Esophagus mucosa (tissue), 1 donor: ENCODE measurements at regions not wholly inside any gene's neighbourhood (a gene's known extent, or its start where the extent isn't known, plus 50 kb on each side); places are given as distances from the start of the nearest gene placed in this dataset.
A peak's percentile ranks its signal among the peaks of the same experiment; 100 is the strongest.
"Not testable (repeated sequence)": the region's sequence is repeated elsewhere in the genome, so short reads cannot be mapped to it uniquely, and the experiment has no call there.

Experiments
- ATAC-seq: fragments of 200-7000 bp; cut with Tn5 transposase; one replicate; pipeline ENCODE4 v1.9.1; 2020
- donor health status: DM: yes; HTN: yes; CAD: no.

DNA sequence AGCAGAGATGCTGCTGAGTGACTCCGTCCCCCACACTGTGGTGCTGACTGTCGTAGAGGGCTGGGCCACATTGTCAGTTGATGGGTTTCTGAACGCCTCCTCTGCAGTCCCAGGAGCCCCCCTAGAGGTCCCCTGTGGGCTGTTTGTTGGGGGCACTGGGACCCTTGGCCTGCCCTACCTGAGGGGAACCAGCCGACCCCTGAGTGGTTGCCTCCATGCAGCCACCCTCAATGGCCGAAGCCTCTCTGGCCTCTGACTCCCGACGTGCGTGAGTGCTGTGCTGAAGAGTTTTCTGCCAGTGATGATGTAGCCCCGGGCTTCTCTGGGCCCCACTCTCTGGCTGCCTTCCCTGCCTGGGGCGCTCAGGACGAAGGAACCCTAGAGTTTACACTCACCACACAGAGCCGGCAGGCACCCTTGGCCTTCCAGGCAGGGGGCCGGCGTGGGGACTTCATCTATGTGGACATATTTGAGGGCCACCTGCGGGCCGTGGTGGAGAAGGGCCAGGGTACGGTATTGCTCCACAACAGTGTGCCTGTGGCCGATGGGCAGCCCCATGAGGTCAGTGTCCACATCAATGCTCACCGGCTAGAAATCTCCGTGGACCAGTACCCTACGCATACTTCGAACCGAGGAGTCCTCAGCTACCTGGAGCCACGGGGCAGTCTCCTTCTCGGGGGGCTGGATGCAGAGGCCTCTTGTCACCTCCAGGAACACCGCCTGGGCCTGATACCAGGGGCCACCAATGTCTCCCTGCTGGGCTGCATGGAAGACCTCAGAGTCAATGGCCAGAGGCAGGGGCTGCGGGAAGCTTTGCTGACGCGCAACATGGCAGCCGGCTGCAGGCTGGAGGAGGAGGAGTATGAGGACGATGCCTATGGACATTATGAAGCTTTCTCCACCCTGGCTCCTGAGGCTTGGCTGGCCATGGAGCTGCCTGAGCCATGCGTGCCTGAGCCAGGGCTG lies 181.1 kb downstream of the TBC1D2B start:
- ATAC-seq: not testable (repeated sequence)

DNA sequence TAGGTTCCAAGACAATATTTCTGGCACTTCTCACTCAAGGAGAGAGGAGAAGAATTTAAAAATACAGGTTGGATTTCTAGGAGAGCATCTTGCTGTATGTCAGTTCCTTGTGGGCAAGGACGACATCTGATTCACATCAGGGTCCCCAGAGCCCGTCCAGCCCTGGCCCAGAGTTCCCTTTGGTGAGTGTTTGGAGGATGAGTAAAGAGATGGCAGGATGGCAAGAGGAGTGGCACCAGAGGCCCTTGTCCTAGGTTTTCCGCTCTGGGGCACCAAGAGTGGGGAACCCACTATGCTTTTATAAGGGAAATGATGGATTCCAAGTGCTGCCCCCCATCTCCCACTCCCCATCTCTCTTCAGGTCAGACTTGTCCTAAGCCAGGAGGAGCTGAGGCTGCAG lies 181.8 kb downstream of the TBC1D2B start:
- ATAC-seq: no peak

DNA sequence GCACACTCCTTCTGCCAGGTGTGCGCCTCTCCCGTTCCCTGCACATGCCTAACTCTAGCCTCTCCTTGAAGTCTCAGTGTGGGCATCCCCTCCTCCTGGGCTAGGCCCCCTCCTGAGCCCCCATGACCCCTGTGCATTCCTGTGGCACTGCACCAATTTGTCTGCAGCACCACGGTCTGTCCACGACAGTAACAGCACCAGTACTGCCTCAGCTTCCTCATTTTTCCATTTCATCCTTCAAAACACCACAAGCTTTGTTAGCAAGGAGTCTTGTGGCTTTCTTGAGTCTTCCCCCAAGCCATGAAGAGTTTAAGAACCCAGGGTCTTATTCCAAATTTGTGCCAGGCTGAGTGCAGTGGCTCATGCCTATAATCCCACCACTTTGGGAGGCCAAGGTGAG lies 182.4 kb downstream of the TBC1D2B start:
- ATAC-seq: not testable (repeated sequence)

DNA sequence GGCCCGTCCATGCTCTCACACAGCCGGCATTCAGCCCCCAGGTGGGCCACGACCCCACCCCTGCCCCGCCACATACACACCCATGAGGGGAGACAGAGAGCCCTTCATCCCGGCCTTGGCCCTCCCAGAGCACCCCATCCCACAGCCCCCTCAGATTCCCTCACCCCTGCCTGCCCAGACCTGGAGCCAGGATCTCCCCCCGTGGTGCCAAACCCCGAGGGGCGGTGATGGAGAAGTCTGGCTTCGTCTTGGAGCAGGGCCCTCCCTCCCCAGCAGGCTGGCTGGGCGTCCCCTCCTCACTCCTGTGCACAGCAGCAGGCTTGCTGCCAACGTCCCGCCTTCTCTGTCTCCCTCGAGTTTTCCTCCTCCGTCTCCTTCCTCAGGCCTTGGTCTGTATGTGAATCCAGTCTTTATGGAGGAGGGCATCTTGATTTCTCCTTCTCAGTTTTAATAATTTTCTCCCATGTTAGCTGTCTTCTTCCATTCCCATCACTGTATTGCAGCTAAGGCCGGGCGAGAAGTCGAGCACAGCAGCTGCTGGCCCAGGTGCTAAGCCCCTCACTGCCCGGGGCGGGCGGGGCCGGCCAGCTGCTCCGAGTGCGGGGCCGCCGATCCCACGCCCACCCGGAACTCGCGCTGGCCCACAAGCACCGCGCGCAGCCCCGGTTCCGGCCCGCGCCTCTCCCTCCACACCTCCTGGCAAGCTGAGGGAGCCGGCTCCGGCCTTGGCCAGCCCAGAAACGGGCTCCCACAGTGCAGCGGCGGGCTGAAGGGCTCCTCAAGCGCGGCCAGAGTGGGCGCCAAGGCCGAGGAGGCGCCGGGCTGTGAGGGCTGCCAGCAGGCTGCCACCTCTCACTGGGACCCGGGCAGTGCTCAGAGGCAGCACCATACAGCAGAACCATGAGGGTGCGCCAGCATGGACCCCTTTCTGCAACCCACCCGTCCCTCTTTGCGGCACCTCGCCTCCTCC lies 183.6 kb downstream of the TBC1D2B start:
- ATAC-seq: not testable (repeated sequence)

DNA sequence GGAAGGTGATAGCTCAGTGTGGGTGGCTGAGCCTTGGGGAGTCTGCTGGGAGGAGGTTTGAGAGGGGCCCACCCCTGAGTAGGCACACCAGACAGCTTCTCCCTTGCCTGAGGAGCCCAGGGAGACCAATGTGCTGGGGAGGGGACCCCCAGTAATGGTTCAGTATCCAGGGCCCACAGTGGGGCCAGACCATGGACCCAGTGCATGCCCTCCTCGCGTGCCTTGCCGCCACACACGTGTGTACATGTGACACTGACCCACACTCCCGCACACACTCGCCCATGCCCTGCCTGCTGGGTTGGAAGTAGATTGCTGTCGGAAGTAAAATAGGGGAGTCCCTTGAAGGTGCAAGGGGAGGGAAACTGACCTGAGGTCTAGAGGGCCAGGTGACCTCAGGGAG lies 184.3 kb downstream of the TBC1D2B start:
- ATAC-seq: not testable (repeated sequence)

DNA sequence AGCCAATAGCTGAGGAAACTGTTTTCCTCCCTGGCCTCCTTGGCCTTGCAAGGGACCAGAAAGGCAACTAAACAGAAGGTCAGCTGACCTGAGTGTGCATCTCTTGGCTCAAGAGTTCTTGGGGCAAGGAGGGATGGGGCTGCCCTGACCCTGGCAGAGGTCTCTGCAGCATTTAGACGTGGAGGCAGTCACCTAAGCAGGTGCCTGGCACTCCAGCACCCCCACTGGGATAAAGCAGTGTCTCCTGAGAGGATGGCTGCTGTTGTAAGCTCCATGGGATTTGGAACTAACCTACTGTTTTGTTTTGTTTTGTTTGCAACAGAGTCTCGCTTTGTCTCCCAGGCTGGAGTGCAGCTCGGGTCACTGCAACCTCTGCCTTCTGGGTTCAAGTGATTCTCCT lies 185.2 kb downstream of the TBC1D2B start:
- ATAC-seq: no peak

DNA sequence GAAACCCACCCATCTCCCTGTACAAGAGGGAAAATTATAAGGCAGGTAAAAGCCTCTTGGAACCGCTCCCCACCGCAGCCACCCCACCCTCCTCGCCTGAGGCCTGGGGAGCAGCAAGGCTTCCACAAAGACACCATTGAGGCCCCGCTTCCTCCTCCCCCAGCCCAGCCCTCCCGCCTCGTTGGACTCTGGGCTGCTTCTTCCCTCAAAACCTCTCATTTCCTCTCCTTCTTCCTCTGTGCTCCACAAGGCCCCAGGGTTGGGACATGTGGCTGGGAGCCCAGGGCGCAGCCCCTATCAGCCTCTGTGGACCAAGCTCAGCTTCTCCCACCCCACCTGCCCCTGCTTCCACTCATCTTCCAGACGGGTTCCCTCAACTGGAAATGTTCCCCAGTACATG lies 185.6 kb downstream of the TBC1D2B start:
- not testable (repeated sequence) for ATAC-seq

DNA sequence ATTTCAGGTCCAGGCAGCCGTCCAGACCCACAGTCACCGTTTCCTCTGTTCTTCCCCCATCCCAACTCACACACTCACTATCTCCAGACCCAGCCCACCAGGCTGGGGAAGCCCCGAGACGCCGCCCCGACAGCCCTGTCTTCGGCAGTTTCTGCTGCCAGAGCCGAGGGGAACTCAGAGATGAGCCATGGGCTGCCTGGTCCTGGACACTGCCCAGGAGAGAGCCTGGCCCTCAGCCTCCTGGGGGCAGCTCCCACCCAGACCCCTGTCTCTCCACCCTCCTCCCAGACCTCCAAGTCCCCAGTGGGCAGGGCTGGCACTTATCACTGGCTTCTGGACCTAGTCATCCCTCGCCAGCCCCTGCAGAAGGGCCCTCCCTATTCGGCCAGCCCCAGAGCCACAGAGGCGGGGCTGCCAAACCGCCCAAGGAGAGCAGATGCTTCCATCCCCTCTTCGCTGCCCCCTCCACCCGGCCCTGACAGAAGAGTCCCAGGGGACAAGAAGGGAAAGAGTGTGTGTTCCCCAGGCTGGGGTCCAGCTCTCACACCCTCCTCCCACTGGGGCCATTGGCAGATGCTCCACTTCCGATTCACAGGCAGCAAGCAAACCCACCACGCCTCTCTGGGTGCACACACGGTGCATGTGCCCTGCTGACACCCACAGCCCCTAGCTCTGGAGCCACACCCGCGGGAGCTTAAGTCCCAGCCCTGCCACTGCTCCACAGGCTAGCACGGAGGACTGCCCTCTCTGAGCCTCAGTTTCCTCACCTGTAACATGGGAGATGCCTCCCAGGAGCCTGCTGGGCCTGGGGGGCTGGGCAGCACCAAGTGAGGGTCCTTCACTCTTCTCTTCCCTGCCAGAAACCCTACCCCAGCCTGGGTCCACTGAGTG lies 186.4 kb downstream of the TBC1D2B start:
- not testable (repeated sequence) for ATAC-seq

DNA sequence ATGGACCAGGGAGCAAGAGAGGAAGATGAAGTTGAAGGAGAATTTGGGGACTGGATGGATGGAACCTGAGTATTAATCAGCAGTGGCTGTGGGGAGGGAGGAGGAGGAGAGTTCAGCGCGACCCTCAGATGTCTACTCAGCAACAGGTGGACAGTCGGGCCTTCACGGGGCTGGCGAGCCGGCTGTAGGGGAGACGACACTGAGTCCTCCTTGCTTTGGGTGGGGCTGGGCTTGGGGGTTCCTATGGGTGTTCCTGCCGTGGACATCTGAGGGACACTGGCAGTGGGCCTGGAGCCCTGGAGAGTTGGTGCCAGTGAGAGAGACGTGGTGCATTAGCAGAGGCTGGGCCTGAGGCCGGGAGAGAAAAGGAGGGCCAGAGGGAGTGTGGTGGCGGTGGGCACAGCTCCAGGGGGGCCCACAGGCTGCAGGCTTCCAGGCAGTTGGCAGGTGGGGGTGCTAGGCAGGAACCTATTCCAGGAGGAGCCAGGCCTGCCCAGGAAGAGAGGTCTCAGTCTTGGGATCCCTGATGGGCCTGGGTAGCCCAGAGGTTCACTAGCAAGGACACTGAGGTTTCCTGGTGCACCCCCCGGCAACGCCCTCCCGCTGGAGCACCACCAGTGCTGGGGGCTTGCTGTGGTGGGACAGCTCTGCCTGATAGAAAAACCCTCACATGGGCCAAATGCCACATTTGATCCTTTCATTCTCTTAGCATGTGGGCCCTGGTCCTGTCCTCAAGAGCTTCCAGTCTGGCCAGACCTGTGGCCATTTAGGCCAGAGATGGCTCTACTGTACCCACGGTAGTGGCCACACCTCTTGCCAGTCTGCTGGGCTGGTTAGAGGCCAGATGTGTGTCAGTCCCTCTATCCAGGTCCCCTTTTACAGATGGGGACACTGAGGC lies 187.4 kb downstream of the TBC1D2B start:
- ATAC-seq: not testable (repeated sequence)

DNA sequence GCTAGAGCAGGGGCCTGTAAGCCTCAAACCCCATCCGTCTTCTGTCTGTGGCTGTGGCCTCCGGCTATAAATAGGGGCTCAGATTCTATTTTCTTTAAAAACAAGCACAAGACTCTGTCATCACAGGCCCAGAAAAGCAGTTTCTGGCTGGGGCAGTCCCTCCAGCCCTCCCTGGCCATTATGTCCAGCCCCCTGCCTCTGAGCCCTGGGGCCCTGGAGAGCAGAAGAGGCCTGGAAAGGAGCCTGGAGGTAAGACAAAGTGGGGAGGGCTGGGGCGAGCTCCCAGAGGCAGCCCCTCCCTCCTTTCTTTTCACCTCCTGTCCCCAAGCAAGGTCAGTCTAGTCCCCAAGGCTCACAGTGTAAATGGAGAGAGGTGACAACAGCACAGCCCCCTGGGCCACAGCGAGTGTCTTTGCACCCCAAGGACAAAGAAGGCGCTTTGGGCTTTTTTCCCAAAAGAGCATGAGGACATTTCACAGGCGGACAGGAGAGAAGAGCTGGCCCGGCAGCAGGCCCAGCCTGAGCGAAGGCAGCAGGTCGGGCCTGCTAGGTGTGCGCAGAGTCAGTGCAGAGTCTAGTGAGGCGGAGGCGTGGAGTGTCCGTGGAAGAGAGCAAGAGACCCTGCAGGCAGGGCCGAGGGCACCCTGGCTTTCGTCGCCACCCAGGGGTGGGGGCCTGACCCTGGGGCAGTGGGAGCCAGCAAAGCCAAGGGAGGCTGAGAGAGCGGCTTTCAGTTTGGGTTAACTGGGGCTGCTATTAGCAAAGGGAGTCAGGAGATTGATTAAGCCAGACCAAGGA lies 188.3 kb downstream of the TBC1D2B start:
- ATAC-seq: no peak

DNA sequence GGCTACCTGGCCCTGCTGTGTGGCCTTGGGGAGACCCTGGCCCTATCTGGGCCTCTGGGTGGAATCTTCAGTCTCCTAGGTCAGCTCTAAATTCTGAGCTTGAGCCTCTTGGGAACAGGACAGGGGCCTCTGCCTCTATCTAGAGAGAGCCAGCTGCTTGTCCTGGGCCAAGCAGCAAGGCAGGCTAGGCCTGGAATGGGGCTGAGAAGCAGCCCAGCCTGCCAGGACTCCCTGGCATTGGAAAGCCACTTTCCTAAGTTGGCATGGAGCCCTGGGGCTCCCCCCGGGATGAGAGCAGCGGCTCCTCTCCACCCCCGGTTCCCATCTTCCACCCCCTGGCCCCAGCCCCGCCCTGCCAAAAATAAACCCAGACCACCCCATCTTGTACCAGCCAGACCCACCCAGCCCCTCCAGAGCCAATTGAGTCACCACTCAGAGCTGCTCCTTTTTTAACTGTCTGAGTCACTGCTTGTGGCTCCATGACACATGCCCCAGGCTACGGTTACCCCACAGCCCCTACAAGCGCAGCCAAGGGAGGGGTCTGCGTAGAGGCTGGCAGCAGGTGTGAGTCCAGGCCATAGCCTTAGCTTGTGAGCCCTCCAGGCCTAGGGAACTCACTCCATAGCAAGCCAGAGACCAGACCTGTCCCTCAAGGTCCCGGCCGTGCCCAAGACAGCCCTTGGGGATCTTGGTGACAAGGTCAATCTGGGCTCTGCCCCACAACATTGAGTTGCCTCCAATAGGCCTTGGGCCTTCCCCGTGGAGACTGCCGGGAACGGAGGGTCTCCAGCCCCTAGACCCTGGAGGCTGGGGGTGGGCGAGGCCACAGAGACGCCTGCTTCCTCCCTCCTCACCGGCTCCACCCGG lies 189.7 kb downstream of the TBC1D2B start:
- ATAC-seq: peak; percentile 50

DNA sequence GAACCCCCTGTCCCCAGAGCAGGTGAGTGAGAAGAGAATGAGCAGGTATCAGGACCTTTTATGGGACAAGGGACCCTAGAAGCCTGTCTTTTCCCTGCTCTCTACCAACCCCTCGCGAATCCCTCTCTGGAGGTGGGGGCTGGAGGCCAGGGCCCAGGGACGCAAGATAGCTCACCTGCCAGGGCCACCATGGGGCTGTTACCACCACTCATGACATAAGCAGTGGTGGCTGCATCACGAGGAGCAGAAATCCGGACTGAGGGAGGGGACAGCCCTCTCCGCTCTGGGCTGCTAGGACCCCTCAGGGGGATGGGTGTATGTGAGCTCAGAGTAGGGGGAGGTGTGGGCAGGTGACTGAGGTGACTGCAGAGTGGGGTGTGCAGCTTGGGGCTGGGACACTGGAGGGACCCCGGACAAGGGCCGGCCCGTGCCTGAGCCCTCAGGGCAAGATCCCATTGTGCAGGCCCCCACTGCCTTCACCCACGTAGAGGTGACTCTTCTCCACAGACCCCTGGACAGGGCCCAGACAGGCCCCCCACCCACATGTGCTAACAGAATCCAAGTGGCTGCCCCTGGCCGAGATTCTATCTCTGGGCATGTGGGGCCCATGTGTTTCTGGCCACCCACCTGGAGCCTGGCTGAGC lies 190.6 kb downstream of the TBC1D2B start:
- no peak for ATAC-seq

DNA sequence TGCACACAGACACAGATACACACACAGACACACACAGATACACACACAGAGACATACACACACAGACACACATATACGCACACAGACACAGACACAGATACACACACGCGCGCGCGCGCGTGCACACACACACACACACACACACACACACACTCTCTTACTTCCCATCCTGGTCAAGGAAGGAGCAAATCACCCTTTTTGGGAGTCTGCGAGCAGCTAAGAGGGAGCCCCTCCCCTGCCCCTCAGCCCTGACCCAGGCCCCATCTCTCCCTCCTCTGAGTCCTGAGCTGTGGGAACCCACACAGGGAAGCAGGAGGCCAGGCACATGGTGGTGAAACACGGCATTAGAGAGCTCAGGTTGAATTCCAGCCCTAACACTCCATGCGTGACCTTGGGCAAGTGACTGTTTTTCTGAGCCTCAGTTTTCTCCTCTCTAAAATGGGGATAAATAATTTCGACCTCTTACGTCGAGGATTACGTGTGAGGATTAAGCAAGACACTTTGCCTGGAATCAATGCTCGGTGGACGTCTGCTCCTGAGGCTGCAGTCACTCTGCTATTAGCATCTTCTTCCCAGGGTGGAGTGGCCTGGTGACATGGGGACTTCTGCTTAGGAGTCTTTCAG lies 191.5 kb downstream of the TBC1D2B start:
- ATAC-seq: not testable (repeated sequence)

DNA sequence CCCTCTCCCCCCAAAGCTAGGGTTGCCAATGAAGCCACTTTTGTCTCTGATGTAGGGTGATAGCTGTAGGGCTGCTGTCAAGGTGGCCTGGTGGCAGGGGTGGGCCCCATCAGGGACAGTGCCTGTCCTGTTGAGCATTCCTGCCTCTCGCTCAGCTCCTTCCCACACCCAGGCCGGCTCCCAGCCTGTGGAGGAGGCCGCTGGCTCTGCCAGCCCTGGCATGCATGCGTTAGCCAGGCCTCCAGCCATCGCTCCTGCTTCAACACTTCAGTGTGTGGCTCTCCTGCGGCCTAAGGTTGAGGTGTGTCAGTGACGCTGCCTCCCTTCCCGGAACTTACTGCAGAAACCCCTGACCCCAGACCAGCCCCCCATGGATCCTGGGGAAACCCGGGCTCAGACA lies 194.5 kb downstream of the TBC1D2B start:
- ATAC-seq: peak; percentile 54

DNA sequence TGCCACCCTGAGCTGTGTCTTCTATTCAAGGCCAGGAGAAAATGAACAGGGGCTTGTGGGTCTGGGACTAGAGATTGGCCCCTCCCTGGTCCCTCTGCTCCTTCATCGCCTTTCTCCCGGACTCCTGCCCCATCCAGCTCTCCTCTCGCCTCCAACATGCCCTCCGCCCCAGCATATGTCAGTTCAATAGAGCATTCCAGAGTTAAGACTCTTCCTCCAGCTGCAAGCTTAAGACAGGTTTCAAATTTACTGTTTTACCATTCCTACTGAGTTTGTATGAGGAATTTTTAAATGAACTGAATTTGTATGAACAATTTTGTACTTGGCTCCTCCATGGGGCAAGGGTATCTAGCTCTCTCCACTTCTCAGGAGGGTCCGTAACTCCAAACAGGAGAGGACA lies 195.6 kb downstream of the TBC1D2B start:
- ATAC-seq: no peak

DNA sequence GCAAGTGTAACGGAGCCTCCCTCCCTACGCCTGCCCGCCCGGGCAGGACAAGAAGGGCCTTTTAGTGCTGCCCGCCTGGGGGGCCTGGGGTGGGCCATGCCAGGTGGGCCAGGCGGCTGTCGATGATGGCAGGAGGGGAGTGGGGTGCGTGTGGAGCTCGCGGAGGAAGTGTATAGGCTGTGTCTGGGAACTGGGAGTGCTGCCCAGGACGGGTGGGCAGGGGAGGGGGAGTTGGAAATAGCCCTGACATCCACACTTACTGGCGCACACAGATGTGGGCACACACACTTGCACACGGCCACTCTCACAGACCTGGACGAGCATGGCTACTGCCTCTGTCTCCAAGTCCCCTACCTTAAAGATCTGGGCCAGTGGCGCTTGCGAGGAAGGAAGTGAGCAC lies 196.0 kb downstream of the TBC1D2B start:
- ATAC-seq: not testable (repeated sequence)

DNA sequence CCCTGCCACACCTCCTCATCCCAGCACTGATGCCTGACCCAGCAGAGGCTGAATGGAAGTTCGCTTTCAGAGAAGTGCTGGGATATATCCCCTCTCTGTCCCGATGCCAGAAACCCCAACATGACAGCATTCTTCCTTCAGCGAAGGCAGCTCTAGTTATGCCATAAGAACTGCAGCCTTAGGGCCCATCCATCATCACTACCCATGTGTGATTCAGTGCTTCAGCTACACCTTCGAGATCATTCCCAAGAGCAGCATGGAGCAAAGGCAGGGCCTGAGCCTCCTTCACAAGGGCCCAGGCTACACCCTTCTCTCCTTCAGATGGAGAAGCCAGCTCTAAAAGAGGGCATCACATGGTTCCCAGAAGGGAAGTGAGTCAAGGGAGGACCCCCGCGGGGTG lies 198.0 kb downstream of the TBC1D2B start:
- not testable (repeated sequence) for ATAC-seq
